Neural progenitor cell (in vitro differentiated cells): ENCODE measurements at regions not wholly inside any gene's neighbourhood (a gene's known extent, or its start where the extent isn't known, plus 50 kb on each side); places are given as distances from the start of the nearest gene placed in this dataset.

Experiments
- DNase-seq: peaks from one replicate; pipeline ENCODE4 v3.0.0-alpha.2; 2016; ENCODE audit warnings: low spot score
- H2AFZ ChIP-seq: fragments of 200-600 bp; sonication (generic); replicated peaks from 2 replicates; pipeline ENCODE4 v1.6.1; 2016; ENCODE audit warnings: antibody characterized with exemption
- H3F3A ChIP-seq: fragments of 200-600 bp; sonication (generic); 2 replicates; pipeline ENCODE4 v1.6.1; 2016; ENCODE audit warnings: antibody characterized with exemption, low read depth
- H3K27ac ChIP-seq: fragments of 200-600 bp; sonication (generic); 2 replicates; pipeline ENCODE4 v1.5.1; 2016; ENCODE audit warnings: mild to moderate bottlenecking
- H3K27me3 ChIP-seq: fragments of 200-600 bp; sonication (generic); 2 replicates; pipeline ENCODE4 v1.6.1; 2016; ENCODE audit warnings: mild to moderate bottlenecking, moderate library complexity
- H3K36me3 ChIP-seq: fragments of 200-600 bp; sonication (generic); 2 replicates; pipeline ENCODE4 v1.5.1; 2016
- H3K4me1 ChIP-seq: fragments of 200-600 bp; sonication (generic); 2 replicates; pipeline ENCODE4 v1.6.1; 2016; ENCODE audit warnings: mixed run types
- H3K4me2 ChIP-seq: fragments of 200-600 bp; sonication (generic); 2 replicates; pipeline ENCODE4 v1.6.1; 2016
- H3K4me3 ChIP-seq: fragments of 200-600 bp; sonication (generic); 2 replicates; pipeline ENCODE4 v1.5.1; 2016
- H3K79me2 ChIP-seq: fragments of 200-600 bp; sonication (generic); 2 replicates; pipeline ENCODE4 v1.6.1; 2016; ENCODE audit warnings: low read depth
- H3K9ac ChIP-seq: fragments of 200-600 bp; sonication (generic); 2 replicates; pipeline ENCODE4 v1.6.1; 2016
- H3K9me3 ChIP-seq: fragments of 200-600 bp; sonication (generic); 2 replicates; pipeline ENCODE4 v1.5.1; 2016; ENCODE audit warnings: low read depth
- H4K20me1 ChIP-seq: fragments of 200-600 bp; sonication (generic); 2 replicates; pipeline ENCODE4 v1.6.1; 2016; ENCODE audit warnings: low read depth
- H3K27ac Mint-ChIP-seq: 3 replicates; pipeline ENCODE4 v1.8.0; 2021; ENCODE audit warnings: mixed read lengths
- H3K27me3 Mint-ChIP-seq: 2 replicates; pipeline ENCODE4 v1.8.0; 2022; ENCODE audit warnings: low read depth, mild to moderate bottlenecking, inconsistent platforms, moderate library complexity, mixed read lengths; ENCODE audit not compliant: insufficient read depth
- H3K36me3 Mint-ChIP-seq: 3 replicates; pipeline ENCODE4 v1.8.0; 2021; ENCODE audit warnings: mixed read lengths
- H3K4me1 Mint-ChIP-seq: 3 replicates; pipeline ENCODE4 v1.8.0; 2021; ENCODE audit warnings: mixed read lengths
- H3K4me3 Mint-ChIP-seq: 3 replicates; pipeline ENCODE4 v1.8.0; 2021; ENCODE audit warnings: mild to moderate bottlenecking, moderate library complexity, mixed read lengths
- H3K9me3 Mint-ChIP-seq: 3 replicates; pipeline ENCODE4 v1.8.0; 2020; ENCODE audit warnings: mixed read lengths
- CTCF ChIP-seq: fragments of 200-600 bp; sonication (generic); IDR thresholded peaks from 2 replicates; pipeline ENCODE4 v1.5.1; 2017; ENCODE audit warnings: antibody characterized with exemption, mild to moderate bottlenecking
- EZH2 ChIP-seq: fragments of 200-600 bp; sonication (generic); IDR thresholded peaks from 2 replicates; pipeline ENCODE4 v1.6.1; 2017; ENCODE audit warnings: antibody characterized with exemption, mild to moderate bottlenecking, moderate library complexity
- EZH2phosphoT487 ChIP-seq: fragments of 200-600 bp; sonication (generic); IDR thresholded peaks from 2 replicates; pipeline ENCODE4 v1.6.1; 2017; ENCODE audit warnings: antibody characterized with exemption

GRCh38 chr3:88321363-88322050, 171.7 kb downstream of the C3orf38 start:
- Mint-ChIP-seq H3K36me3 (no peaks in the 10 kb centered on the region), H3K4me1 (peaks cover 4% of the 10 kb centered on the region), H3K27ac (no peak overlapping the region), H3K4me3 (no peak overlapping the region), H3K9me3 (no peaks in the 10 kb centered on the region), H3K27me3 (no peaks in the 10 kb centered on the region)
- H3K27me3 ChIP-seq, result no peaks in the 10 kb centered on the region
- H3K4me2 ChIP-seq, result no peak overlapping the region
- H4K20me1 ChIP-seq, result no peaks in the 10 kb centered on the region
- no peak overlapping the region for H3K9ac ChIP-seq
- no peaks in the 10 kb centered on the region for H3K36me3 ChIP-seq
- H3K4me1 ChIP-seq, result no peaks in the 10 kb centered on the region
- DNase-seq, result no peak
- no peak overlapping the region for H3K27ac ChIP-seq
- H3K79me2 ChIP-seq, result no peaks in the 10 kb centered on the region
- TF ChIP-seq EZH2phosphoT487, result no peak
- no peak for TF ChIP-seq CTCF
- no peak for TF ChIP-seq EZH2
- no peaks in the 10 kb centered on the region for H3F3A ChIP-seq
- peak overlapping the region; percentile 45 for H2AFZ ChIP-seq
- no peak overlapping the region for H3K4me3 ChIP-seq
- no peaks in the 10 kb centered on the region for H3K9me3 ChIP-seq

GRCh38 chr3:88324788-88325187, 175.0 kb downstream of the C3orf38 start:
- no peak overlapping the region for H3K4me3 ChIP-seq
- no peak overlapping the region for H3K4me2 ChIP-seq
- no peaks in the 10 kb centered on the region for H3F3A ChIP-seq
- H3K36me3 ChIP-seq, result no peaks in the 10 kb centered on the region
- no peaks in the 10 kb centered on the region for H4K20me1 ChIP-seq
- H3K27ac Mint-ChIP-seq, result no peak overlapping the region
- no peak overlapping the region for H3K9ac ChIP-seq
- no peaks in the 10 kb centered on the region for H3K9me3 Mint-ChIP-seq
- H3K79me2 ChIP-seq, result no peaks in the 10 kb centered on the region
- H3K9me3 ChIP-seq, result no peaks in the 10 kb centered on the region
- TF ChIP-seq EZH2, result no peak
- H3K27me3 ChIP-seq, result no peaks in the 10 kb centered on the region
- peaks cover 4% of the 10 kb centered on the region for H3K4me1 Mint-ChIP-seq
- peak overlapping the region; percentile 29 for H2AFZ ChIP-seq
- H3K36me3 Mint-ChIP-seq, result no peaks in the 10 kb centered on the region
- no peak overlapping the region for H3K27ac ChIP-seq
- no peaks in the 10 kb centered on the region for H3K27me3 Mint-ChIP-seq
- H3K4me3 Mint-ChIP-seq, result no peak overlapping the region
- H3K4me1 ChIP-seq, result no peaks in the 10 kb centered on the region
- no peak for DNase-seq

GRCh38 chr3:88334187-88334868, 184.6 kb downstream of the C3orf38 start:
- Histone ChIP-seq H3K9ac (no peak overlapping the region), H3K36me3 (no peaks in the 10 kb centered on the region), H2AFZ (no peak overlapping the region), H3F3A (no peaks in the 10 kb centered on the region), H3K79me2 (no peaks in the 10 kb centered on the region), H3K27me3 (no peaks in the 10 kb centered on the region), H3K9me3 (no peaks in the 10 kb centered on the region), H3K4me1 (no peaks in the 10 kb centered on the region), H3K4me3 (no peak overlapping the region), H3K27ac (no peak overlapping the region), H3K4me2 (no peak overlapping the region), H4K20me1 (no peaks in the 10 kb centered on the region)
- no peak overlapping the region for H3K27ac Mint-ChIP-seq
- H3K4me3 Mint-ChIP-seq, result no peak overlapping the region
- no peaks in the 10 kb centered on the region for H3K4me1 Mint-ChIP-seq
- no peaks in the 10 kb centered on the region for H3K27me3 Mint-ChIP-seq
- H3K9me3 Mint-ChIP-seq, result peaks cover 9% of the 10 kb centered on the region
- no peak for DNase-seq
- H3K36me3 Mint-ChIP-seq, result peaks cover 3% of the 10 kb centered on the region
- TF ChIP-seq CTCF, result no peak
- no peak for TF ChIP-seq EZH2phosphoT487
- no peak for TF ChIP-seq EZH2

- peaks cover 9% of the 10 kb centered on the region for H3K9me3 Mint-ChIP-seq
- TF ChIP-seq EZH2phosphoT487, result no peak
- TF ChIP-seq EZH2, result no peak
- no peak for TF ChIP-seq CTCF
These were observed 187.1 kb downstream of the C3orf38 start for GRCh38 chr3:88336894-88337293.

More at GRCh38 chr3:88336894-88337293, 187.1 kb downstream of the C3orf38 start:
- H3K27me3 ChIP-seq, result no peaks in the 10 kb centered on the region
- H3K4me2 ChIP-seq, result no peak overlapping the region
- H3K27ac Mint-ChIP-seq, result no peak overlapping the region
- no peak overlapping the region for H2AFZ ChIP-seq
- H3K4me3 ChIP-seq, result no peak overlapping the region
- H3K36me3 ChIP-seq, result no peaks in the 10 kb centered on the region
- H3K36me3 Mint-ChIP-seq, result peaks cover 3% of the 10 kb centered on the region
- no peaks in the 10 kb centered on the region for H4K20me1 ChIP-seq
- DNase-seq, result no peak
- no peaks in the 10 kb centered on the region for H3K4me1 Mint-ChIP-seq
- no peak overlapping the region for H3K9ac ChIP-seq
- no peaks in the 10 kb centered on the region for H3K4me1 ChIP-seq
- H3K9me3 ChIP-seq, result no peaks in the 10 kb centered on the region
- H3K79me2 ChIP-seq, result no peaks in the 10 kb centered on the region
- no peak overlapping the region for H3K4me3 Mint-ChIP-seq
- H3K27ac ChIP-seq, result no peak overlapping the region
- no peaks in the 10 kb centered on the region for H3F3A ChIP-seq
- H3K27me3 Mint-ChIP-seq, result no peaks in the 10 kb centered on the region
